Heart left ventricle (tissue), 16 donors: ENCODE measurements at regions not wholly inside any gene's neighbourhood (a gene's known extent, or its start where the extent isn't known, plus 50 kb on each side); places are given as distances from the start of the nearest gene placed in this dataset.

Experiments
- ATAC-seq, 4 donors: fragments of 200-7000 bp; cut with Tn5 transposase; one replicate each; pipeline ENCODE4 v1.9.1; 2020 to 2022; ENCODE audit warnings: moderate library complexity in 4 of 4, mild to moderate bottlenecking in 3 of 4, moderate number of reproducible peaks in 1 of 4
- DNase-seq, 5 donors: peaks; one replicate each; pipeline ENCODE4 v3.0.0-alpha.2; 2020
- H3K27ac ChIP-seq, 12 donors: fragments of 200-600 bp; sonication (generic) in 4 of 12; one replicate each; pipeline versions ENCODE4 v1.5.0 to v1.8.0; 2016 to 2022; ENCODE audit warnings: mild to moderate bottlenecking in 2 of 12
- H3K27me3 ChIP-seq, 9 donors: fragments of 200-600 bp; sonication (generic) in 2 of 9; one replicate each; pipeline versions ENCODE4 v1.5.1 to v1.8.0; 2016 to 2022; ENCODE audit warnings: mild to moderate bottlenecking in 3 of 9
- H3K36me3 ChIP-seq, 9 donors: fragments of 200-600 bp; sonication (generic) in 2 of 9; one replicate each; pipeline versions ENCODE4 v1.5.0 to v1.8.0; 2018 to 2022; ENCODE audit warnings: mild to moderate bottlenecking in 2 of 9
- H3K4me1 ChIP-seq, 12 donors: fragments of 200-600 bp; sonication (generic) in 4 of 12; one replicate each; pipeline versions ENCODE4 v1.5.0 to v1.8.0; 2016 to 2022; ENCODE audit warnings: mild to moderate bottlenecking in 3 of 12
- H3K4me3 ChIP-seq, 12 donors: fragments of 200-600 bp; sonication (generic) in 4 of 12; one replicate each; pipeline versions ENCODE4 v1.5.0 to v1.8.0; 2017 to 2022; ENCODE audit warnings: mild to moderate bottlenecking in 9 of 12, moderate library complexity in 4 of 12
- H3K9me3 ChIP-seq, 12 donors: fragments of 200-600 bp; sonication (generic) in 4 of 12; one replicate each; pipeline versions ENCODE4 v1.5.0 to v1.8.0; 2016 to 2022; ENCODE audit warnings: mild to moderate bottlenecking in 1 of 12
- CTCF ChIP-seq, 12 donors: fragments of 200-600 bp; sonication (generic) in 4 of 12; IDR thresholded peaks; one replicate each; pipeline versions ENCODE4 v1.5.0 to v1.8.0; 2018 to 2022; ENCODE audit warnings: antibody characterized with exemption in 12 of 12, mild to moderate bottlenecking in 5 of 12
- POLR2A ChIP-seq, 2 donors: fragments of 450-650 bp; IDR thresholded peaks; one replicate each; pipeline ENCODE4 v1.6.1; 2017; ENCODE audit warnings: antibody characterized with exemption in 2 of 2, mild to moderate bottlenecking in 2 of 2, moderate library complexity in 2 of 2
- WGBS, 4 donors: extraction: QIAGEN DNeasy Blood & Tissue Kit in 2 of 4; methylation state at CpG; one replicate each; pipeline versions ENCODE4 v1.1.5 to v1.1.7; 2013 to 2018; 5-methylcytosine and 5-hydroxymethylcytosine counted together
- intact Hi-C, 10 donors: fragments of 100-400 bp; cut with DNase I; formaldehyde crosslinking; loops; one replicate each; pipeline versions ENCODE4 v1.11.1 to v1.14.2; 2022
- donor health status: ischemic (EF 13 %, LVEDD 7.1; RV severe dilation, severe dysfunction).
- donor health status: healthy with polysubstance abuse.
- donor health status: DM: no; HTN: yes; CAD: no.
- donor health status: DM: no; HTN: no; CAD: no.
- donor health status: ischemic (EF 25% LVEDD 6.9; RV normal size, moderate dysfunction).
- donor health status: ischemic (EF 25% LVEDD 5.7; RV mildly dilated, moderate dysfunction).
- donor health status: healthy.
- donor health status: DM: yes; HTN: yes; CAD: no.
- donor health status: ischemic (EF 35%, LVEDD 5.7; RV mildly dilated, moderate dysfunction).
- donor health status: nonischemic (EF 11% LVEDD 7.7; RV severe dilation, severe dysfunction).
- donor health status: DM: yes; HTN: yes; CAD: no.
- donor health status: PGD.
- donor health status: ischemic (EF 29% LVEDD 5.4; RV normal size, mild dysfunction).
- donor health status: nonischemic (EF 23%, LVEDD 6.1; RV moderate dilation, normal function).

GRCh38 chr7:131105294-131105798, 222.3 kb upstream of the MKLN1 start:
- peaks cover 0 to 35% (median 18%) of the 10 kb centered on the region in 9 donors for H3K36me3 ChIP-seq
- WGBS, 4 donors, result 2 to 4% (median 2%) methylated on average over 23 to 24 of the region's 24 CpGs
- TF ChIP-seq POLR2A (IDR thresholded peaks at IDR 0.05) (no peak), CTCF (IDR thresholded peaks at IDR 0.05) (no peak)
- H3K27me3 ChIP-seq, result no peaks in the 10 kb centered on the region
- peak overlapping the region; percentile 66 to 99 (median 89) for H3K27ac ChIP-seq
- DNase-seq (no peak), ATAC-seq (no peak)
- no peaks in the 10 kb centered on the region for H3K9me3 ChIP-seq
- peaks cover 5 to 67% (median 58%) of the 10 kb centered on the region in 12 donors for H3K4me1 ChIP-seq
- intact Hi-C loops, result loop anchor here in 8 of 10 donors (5.0 to 10.0 kb wide), 10 partner anchors 33 to 322 kb away; partner anchors contain the start of gene MKLN1 (in 2 of the 8)
- peak overlapping the region; percentile 36 to 98 (median 86) for H3K4me3 ChIP-seq

GRCh38 chr7:131105799-131106680, 221.6 kb upstream of the MKLN1 start:
- Histone ChIP-seq H3K9me3 (no peaks in the 10 kb centered on the region), H3K4me1 (peaks cover 5 to 67% (median 58%) of the 10 kb centered on the region in 12 donors), H3K4me3 (peak overlapping the region; percentile 62 to 98 (median 86)), H3K27ac (peak overlapping the region; percentile 94 to 100 (median 99)), H3K27me3 (no peaks in the 10 kb centered on the region), H3K36me3 (peaks cover 0 to 28% (median 12%) of the 10 kb centered on the region in 9 donors)
- DNase-seq, result peak; percentile 84 to 90 (median 85)
- peak; percentile 23 to 73 (median 60) for ATAC-seq
- intact Hi-C loops, result loop anchor here in 8 of 10 donors (2.0 to 10.0 kb wide), 13 partner anchors 33 to 321 kb away; partner anchors contain the start of gene MKLN1 (in 3 of the 8)
- no peak for TF ChIP-seq CTCF (IDR thresholded peaks at IDR 0.05)
- peak in 1 of 2 donors; percentile 68 for TF ChIP-seq POLR2A (IDR thresholded peaks at IDR 0.05)
- WGBS, 4 donors, result 0 to 1% (median 0%) methylated on average over 36 to 110 of the region's 110 CpGs

- Histone ChIP-seq H3K36me3 (peaks cover 0 to 21% (median 4%) of the 10 kb centered on the region in 9 donors), H3K9me3 (no peaks in the 10 kb centered on the region), H3K27ac (peak overlapping the region; percentile 94 to 100 (median 99)), H3K4me1 (peaks cover 5 to 67% (median 55%) of the 10 kb centered on the region in 12 donors), H3K4me3 (peak overlapping the region; percentile 62 to 98 (median 86)), H3K27me3 (no peaks in the 10 kb centered on the region)
- no peak for TF ChIP-seq CTCF (IDR thresholded peaks at IDR 0.05)
- no peak for TF ChIP-seq POLR2A (IDR thresholded peaks at IDR 0.05)
- ATAC-seq (peak; percentile 4 to 18 (median 10)), DNase-seq (peak; percentile 53 to 73 (median 65))
- intact Hi-C loops, result loop anchor here in 8 of 10 donors (2.0 to 10.0 kb wide), 13 partner anchors 34 to 320 kb away; partner anchors contain the start of gene MKLN1 (in 3 of the 8)
- WGBS, 4 donors, result 0 to 1% (median 0%) methylated on average over 14 to 32 of the region's 32 CpGs
Measured at GRCh38 chr7:131106681-131107336, 220.9 kb upstream of the MKLN1 start.
